Calu3 (cell line): ENCODE measurements at regions not wholly inside any gene's neighbourhood (a gene's known extent, or its start where the extent isn't known, plus 50 kb on each side); places are given as distances from the start of the nearest gene placed in this dataset.

ENCODE experiments used
- BruUV-seq: library from RNA; stranded (reverse); fragments of 400-500 nt; replicated peaks from 2 replicates; lab custom pipeline; 2021; lab: Mats Ljungman, UMichigan
- CTCF ChIA-PET: fragments of 300-600 bp; sonication (Branson Sonifier 250); formaldehyde crosslinking; loops from one replicate; lab custom pipeline; 2022; ENCODE audit warnings: antibody characterized with exemption; lab: Charles Lee
- DNase-seq: peaks from one replicate; pipeline ENCODE4 v3.0.0; 2022
- H3K27ac Mint-ChIP-seq: one replicate; pipeline ENCODE4 v1.8.0; 2022; ENCODE audit warnings: mixed read lengths; ENCODE audit not compliant: unreplicated experiment
- H3K27me3 Mint-ChIP-seq: one replicate; pipeline ENCODE4 v1.8.0; 2022; ENCODE audit warnings: mixed read lengths; ENCODE audit not compliant: unreplicated experiment
- H3K36me3 Mint-ChIP-seq: one replicate; pipeline ENCODE4 v1.8.0; 2022; ENCODE audit warnings: mild to moderate bottlenecking, moderate library complexity, mixed read lengths; ENCODE audit not compliant: insufficient read depth, unreplicated experiment
- H3K4me1 Mint-ChIP-seq: one replicate; pipeline ENCODE4 v1.8.0; 2022; ENCODE audit warnings: mild to moderate bottlenecking, low read depth, mixed read lengths; ENCODE audit not compliant: unreplicated experiment
- H3K4me3 Mint-ChIP-seq: one replicate; pipeline ENCODE4 v1.8.0; 2022; ENCODE audit warnings: mild to moderate bottlenecking, low read depth, moderate library complexity, mixed read lengths; ENCODE audit not compliant: unreplicated experiment
- H3K9me3 Mint-ChIP-seq: one replicate; pipeline ENCODE4 v1.8.0; 2022; ENCODE audit warnings: low read depth, mixed read lengths; ENCODE audit not compliant: unreplicated experiment
- CTCF ChIP-seq: fragments of 200-600 bp; IDR thresholded peaks from one replicate; pipeline ENCODE4 v1.8.0; 2022; ENCODE audit warnings: antibody characterized with exemption; ENCODE audit not compliant: unreplicated experiment
- intact Hi-C: fragments of 100-400 bp; cut with micrococcal nuclease; formaldehyde crosslinking; loops from one replicate; pipeline ENCODE4 v1.10.0; 2022; ENCODE audit not compliant: unreplicated experiment

- no peaks in the 10 kb centered on the region for H3K27me3 Mint-ChIP-seq
- H3K4me3 Mint-ChIP-seq, result no peak overlapping the region
- CTCF ChIA-PET, result no interaction called here
- TF ChIP-seq CTCF, result no peak
- intact Hi-C loops, result no loop called here
- peaks cover 4% of the 10 kb centered on the region for H3K36me3 Mint-ChIP-seq
- DNase-seq, result no peak
- no peak overlapping the region for H3K27ac Mint-ChIP-seq
- H3K4me1 Mint-ChIP-seq, result peaks cover 16% of the 10 kb centered on the region
- peaks cover 6% of the 10 kb centered on the region for H3K9me3 Mint-ChIP-seq
- BruUV-seq, result no TSS peak
These were observed 184.2 kb downstream of the LACC1 start for GRCh38 chr13:44063881-44064280.

GRCh38 chr13:44064357-44064756 lies 184.7 kb downstream of the LACC1 start:
- no peaks in the 10 kb centered on the region for H3K27me3 Mint-ChIP-seq
- no peak overlapping the region for H3K4me3 Mint-ChIP-seq
- DNase-seq, result no peak
- intact Hi-C loops, result no loop called here
- H3K9me3 Mint-ChIP-seq, result peaks cover 6% of the 10 kb centered on the region
- CTCF ChIA-PET, result no interaction called here
- H3K36me3 Mint-ChIP-seq, result peaks cover 9% of the 10 kb centered on the region
- H3K27ac Mint-ChIP-seq, result no peak overlapping the region
- no peak for TF ChIP-seq CTCF
- BruUV-seq, result no TSS peak
- peaks cover 21% of the 10 kb centered on the region for H3K4me1 Mint-ChIP-seq

GRCh38 chr13:44068169-44068568 lies 188.5 kb downstream of the LACC1 start:
- TF ChIP-seq CTCF, result no peak
- Mint-ChIP-seq H3K27me3 (no peaks in the 10 kb centered on the region), H3K27ac (peak overlapping the region; percentile 84), H3K9me3 (peaks cover 11% of the 10 kb centered on the region), H3K4me1 (peaks cover 22% of the 10 kb centered on the region), H3K4me3 (no peak overlapping the region), H3K36me3 (peaks cover 14% of the 10 kb centered on the region)
- intact Hi-C loops, result no loop called here
- CTCF ChIA-PET, result interaction anchor here (1.0 kb wide), 1 partner anchor 368 kb away, joined by 3 read pairs; no protein-coding TSS in a partner anchor
- DNase-seq, result no peak
- BruUV-seq, result no TSS peak

GRCh38 chr13:44068737-44069136 lies 189.0 kb downstream of the LACC1 start:
- TF ChIP-seq CTCF, result no peak
- Mint-ChIP-seq H3K27ac (peak overlapping the region; percentile 84), H3K4me1 (peaks cover 16% of the 10 kb centered on the region), H3K27me3 (no peaks in the 10 kb centered on the region), H3K9me3 (peaks cover 7% of the 10 kb centered on the region), H3K4me3 (peak overlapping the region; percentile 29), H3K36me3 (peaks cover 14% of the 10 kb centered on the region)
- intact Hi-C loops, result no loop called here
- DNase-seq, result no peak
- no TSS peak for BruUV-seq
- CTCF ChIA-PET, result interaction anchor here (1.0 kb wide), 1 partner anchor 368 kb away, joined by 3 read pairs; no protein-coding TSS in a partner anchor
